Esophagus muscularis mucosa (tissue), 3 donors: ENCODE measurements at regions not wholly inside any gene's neighbourhood (a gene's known extent, or its start where the extent isn't known, plus 50 kb on each side); places are given as distances from the start of the nearest gene placed in this dataset.

ENCODE experiments used
- CTCF ChIP-seq, 3 experiments: fragments of 200-600 bp in 2 of 3; fragments of 450-650 bp in 1 of 3; sonication (generic) in 2 of 3; IDR thresholded peaks; one replicate each; pipeline ENCODE4 v1.5.1; 2017 to 2019; ENCODE audit warnings: antibody characterized with exemption in 3 of 3, mild to moderate bottlenecking in 2 of 3, moderate library complexity in 1 of 3
- POLR2A ChIP-seq: fragments of 450-650 bp; IDR thresholded peaks from one replicate; pipeline ENCODE4 v1.6.1; 2017; ENCODE audit warnings: antibody characterized with exemption, moderate library complexity, mild to moderate bottlenecking, low read depth
- POLR2AphosphoS5 ChIP-seq, 2 donors: sonication (generic); formaldehyde crosslinking; IDR thresholded peaks; one replicate each; pipeline ENCODE4 v1.6.1; 2017; ENCODE audit warnings: antibody characterized with exemption in 2 of 2

- TF ChIP-seq CTCF (IDR thresholded peaks at IDR 0.05) (no peak), POLR2A (no peak), POLR2AphosphoS5 (IDR thresholded peaks at IDR 0.05) (no peak)
Measured at GRCh38 chr14:34015383-34015782, 64.5 kb upstream of the EGLN3 start.
